Endodermal cell (in vitro differentiated cells): ENCODE measurements at regions not wholly inside any gene's neighbourhood (a gene's known extent, or its start where the extent isn't known, plus 50 kb on each side); places are given as distances from the start of the nearest gene placed in this dataset.

Experiments used
- DNase-seq: peaks from one replicate; pipeline ENCODE4 v3.0.0-alpha.2; 2017
- H3K27ac ChIP-seq: 2 replicates; pipeline ENCODE4 v1.5.1; 2013; ENCODE audit warnings: mild to moderate bottlenecking, low read depth, low read length, moderate library complexity
- H3K27me3 ChIP-seq: 2 replicates; pipeline ENCODE4 v1.6.1; 2013; ENCODE audit warnings: mild to moderate bottlenecking, low read length, moderate library complexity; ENCODE audit not compliant: insufficient read depth, control insufficient read depth, poor library complexity, severe bottlenecking
- H3K36me3 ChIP-seq: 2 replicates; pipeline ENCODE4 v1.7.0; 2013; ENCODE audit warnings: mild to moderate bottlenecking, low read length, moderate library complexity; ENCODE audit not compliant: control insufficient read depth, insufficient read depth
- H3K4me1 ChIP-seq: one replicate; pipeline ENCODE4 v1.7.0; 2013; ENCODE audit warnings: low read length; ENCODE audit not compliant: control insufficient read depth, insufficient read depth
- H3K4me3 ChIP-seq: 2 replicates; pipeline ENCODE4 v1.5.1; 2013; ENCODE audit warnings: mild to moderate bottlenecking, low read length, moderate library complexity
- H3K9ac ChIP-seq: 2 replicates; pipeline ENCODE4 v1.6.1; 2013; ENCODE audit warnings: mild to moderate bottlenecking, low read length, moderate library complexity; ENCODE audit not compliant: poor library complexity, severe bottlenecking; ENCODE audit errors: extremely low read depth
- H3K9me3 ChIP-seq: 2 replicates; pipeline ENCODE4 v1.6.1; 2013; ENCODE audit warnings: mild to moderate bottlenecking, low read length, moderate library complexity; ENCODE audit not compliant: control insufficient read depth
- H3K27ac Mint-ChIP-seq: 2 replicates; pipeline ENCODE4 v1.8.0; 2020; ENCODE audit warnings: mixed read lengths
- H3K27me3 Mint-ChIP-seq: 2 replicates; pipeline ENCODE4 v1.8.0; 2021; ENCODE audit warnings: mild to moderate bottlenecking, mixed read lengths; ENCODE audit not compliant: insufficient read depth
- H3K36me3 Mint-ChIP-seq: 2 replicates; pipeline ENCODE4 v1.8.0; 2020; ENCODE audit warnings: low read depth, mixed read lengths
- H3K4me1 Mint-ChIP-seq: 2 replicates; pipeline ENCODE4 v1.8.0; 2020; ENCODE audit warnings: mixed read lengths
- H3K4me3 Mint-ChIP-seq: 2 replicates; pipeline ENCODE4 v1.8.0; 2020; ENCODE audit warnings: mild to moderate bottlenecking, moderate library complexity, mixed read lengths
- H3K9me3 Mint-ChIP-seq: 2 replicates; pipeline ENCODE4 v1.8.0; 2020; ENCODE audit warnings: mild to moderate bottlenecking, mixed read lengths
- CTCF ChIP-seq: fragments of 200-600 bp; sonication (generic); conservative IDR thresholded peaks from 2 replicates; pipeline ENCODE4 v1.5.0; 2021; ENCODE audit warnings: antibody characterized with exemption, mild to moderate bottlenecking
- WGBS, 2 experiments: methylation state at CpG; one replicate each; pipeline versions ENCODE4 v1.1.5 to v1.1.7; 2013; ENCODE audit warnings: missing lambda C conversion rate in 2 of 2, mixed read lengths in 1 of 2; ENCODE audit not compliant: insufficient coverage in 1 of 2, insufficient read length in 1 of 2; 5-methylcytosine and 5-hydroxymethylcytosine counted together

DNA sequence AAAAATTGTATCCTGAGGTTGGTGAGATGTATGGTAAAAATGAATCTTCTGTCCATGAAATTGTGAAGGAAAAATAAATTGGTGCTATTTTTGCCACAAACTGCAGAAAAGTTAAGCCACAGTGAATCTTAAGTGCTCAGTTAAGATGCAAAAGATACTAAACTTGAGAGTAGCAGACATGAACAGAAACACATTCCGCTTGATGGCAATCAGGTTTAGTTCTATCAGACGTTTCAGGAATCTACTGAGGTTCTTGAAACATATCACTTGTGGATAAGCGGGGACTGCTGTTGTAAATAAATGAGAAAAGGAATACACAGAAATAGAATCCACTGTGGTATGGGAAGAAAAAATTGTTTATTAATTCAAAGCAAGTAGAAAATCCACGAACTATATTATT, 311.2 kb upstream of the PRR16 start:
- H3K27ac ChIP-seq, result no peak overlapping the region

DNA sequence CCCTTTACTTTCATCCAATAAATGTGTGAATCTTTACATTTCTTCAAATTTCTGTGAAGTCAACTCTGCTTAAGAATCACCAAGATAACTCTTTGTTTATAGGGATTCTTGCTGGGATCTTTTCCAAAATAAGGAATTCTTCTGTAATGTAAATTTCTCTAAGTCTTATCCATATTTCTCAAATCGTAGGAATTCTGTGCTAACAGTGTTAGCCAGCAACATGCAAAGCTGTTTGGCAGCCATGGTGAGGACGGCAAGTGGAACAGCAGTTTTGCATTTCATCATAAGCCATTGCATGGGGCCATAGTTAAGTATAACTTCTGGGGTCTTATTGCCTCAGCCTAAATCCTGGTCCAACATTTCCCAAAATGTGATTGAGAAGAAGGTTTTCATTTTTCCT, 310.5 kb upstream of the PRR16 start:
- Mint-ChIP-seq H3K4me1 (no peaks in the 10 kb centered on the region), H3K9me3 (peaks cover 1% of the 10 kb centered on the region), H3K27ac (no peak overlapping the region), H3K36me3 (no peaks in the 10 kb centered on the region), H3K27me3 (no peaks in the 10 kb centered on the region), H3K4me3 (no peak overlapping the region)
- Histone ChIP-seq H3K4me3 (no peak overlapping the region), H3K27ac (no peak overlapping the region), H3K36me3 (no peaks in the 10 kb centered on the region), H3K4me1 (no peaks in the 10 kb centered on the region), H3K27me3 (no peaks in the 10 kb centered on the region), H3K9ac (no peak overlapping the region), H3K9me3 (no peaks in the 10 kb centered on the region)
- no peak for TF ChIP-seq CTCF
- WGBS, 2 experiments, result 86 to 100% methylated on average over 1 to 2 of the region's 2 CpGs
- no peak for DNase-seq

More for the DNA sequence above, 311.2 kb upstream of the PRR16 start:
- no peak overlapping the region for H3K27ac Mint-ChIP-seq
- Histone ChIP-seq H3K27me3 (no peaks in the 10 kb centered on the region), H3K9ac (no peak overlapping the region), H3K4me1 (no peaks in the 10 kb centered on the region), H3K4me3 (no peak overlapping the region), H3K36me3 (no peaks in the 10 kb centered on the region), H3K9me3 (no peaks in the 10 kb centered on the region)
- TF ChIP-seq CTCF, result no peak
- H3K9me3 Mint-ChIP-seq, result peaks cover 6% of the 10 kb centered on the region
- no peaks in the 10 kb centered on the region for H3K27me3 Mint-ChIP-seq
- no peaks in the 10 kb centered on the region for H3K36me3 Mint-ChIP-seq
- no peaks in the 10 kb centered on the region for H3K4me1 Mint-ChIP-seq
- DNase-seq, result no peak
- H3K4me3 Mint-ChIP-seq, result no peak overlapping the region
- 92 to 100% methylated on average over 2 to 4 of the region's 4 CpGs for WGBS, 2 experiments

GRCh38 chr5:120155873-120156272, 308.2 kb upstream of the PRR16 start:
- H3K9me3 ChIP-seq, result no peaks in the 10 kb centered on the region
- Mint-ChIP-seq H3K9me3 (no peaks in the 10 kb centered on the region), H3K36me3 (no peaks in the 10 kb centered on the region), H3K4me1 (no peaks in the 10 kb centered on the region), H3K4me3 (no peak overlapping the region), H3K27me3 (no peaks in the 10 kb centered on the region), H3K27ac (no peak overlapping the region)
- no peak overlapping the region for H3K4me3 ChIP-seq
- WGBS, 2 experiments, result 80 to 93% methylated on average over 1 of the region's 1 CpG
- TF ChIP-seq CTCF, result no peak
- no peak overlapping the region for H3K9ac ChIP-seq
- no peak overlapping the region for H3K27ac ChIP-seq
- DNase-seq, result no peak
- H3K27me3 ChIP-seq, result no peaks in the 10 kb centered on the region
- H3K4me1 ChIP-seq, result no peaks in the 10 kb centered on the region
- no peaks in the 10 kb centered on the region for H3K36me3 ChIP-seq
